Upper lobe of left lung (tissue), 6 donors: ENCODE measurements at regions not wholly inside any gene's neighbourhood (a gene's known extent, or its start where the extent isn't known, plus 50 kb on each side); places are given as distances from the start of the nearest gene placed in this dataset.
"Not testable (repeated sequence)": the region's sequence is repeated elsewhere in the genome, so short reads cannot be mapped to it uniquely, and the experiment has no call there.

Experiments used
- ATAC-seq, 2 donors: fragments of 200-7000 bp; cut with Tn5 transposase; one replicate each; pipeline ENCODE4 v1.9.1; 2022; ENCODE audit warnings: mild to moderate bottlenecking in 2 of 2, moderate library complexity in 2 of 2; ENCODE audit not compliant: low FRiP score in 2 of 2
- DNase-seq, 2 donors: peaks; one replicate each; pipeline ENCODE4 v3.0.0-alpha.2; 2019 to 2020
- H3K27ac ChIP-seq, 4 donors: fragments of 200-600 bp; sonication (generic); one replicate each; pipeline ENCODE4 v1.5.1; 2016 to 2019
- H3K27me3 ChIP-seq, 4 donors: fragments of 200-600 bp; sonication (generic); one replicate each; pipeline ENCODE4 v1.5.1; 2017 to 2019
- H3K36me3 ChIP-seq, 4 donors: fragments of 200-600 bp; sonication (generic); one replicate each; pipeline ENCODE4 v1.5.1; 2016 to 2019
- H3K4me1 ChIP-seq, 4 donors: fragments of 200-600 bp; sonication (generic); one replicate each; pipeline ENCODE4 v1.5.1; 2018 to 2019
- H3K4me3 ChIP-seq, 4 donors: fragments of 200-600 bp; sonication (generic); one replicate each; pipeline ENCODE4 v1.5.1; 2017 to 2019; ENCODE audit warnings: mild to moderate bottlenecking in 2 of 4, moderate library complexity in 1 of 4
- H3K9me3 ChIP-seq, 4 donors: fragments of 200-600 bp; sonication (generic); one replicate each; pipeline ENCODE4 v1.5.1; 2018 to 2019
- WGBS, 2 donors: methylation state at CpG; one replicate each; pipeline ENCODE4 v1.1.5; 2017 to 2018; 5-methylcytosine and 5-hydroxymethylcytosine counted together
- small RNA-seq, 4 donors: library from RNA; depleted of rRNA; stranded (forward); fragments of <200 nt; gene quantifications; one replicate each; pipeline ENCODE3, GENCODE V24; 2016
- donor health status: DM: no; HTN: no; CAD: no; lungs with moderate emphysema.
- donor health status: DM: no; HTN: yes; CAD: no; lungs with severe emphysema.

DNA sequence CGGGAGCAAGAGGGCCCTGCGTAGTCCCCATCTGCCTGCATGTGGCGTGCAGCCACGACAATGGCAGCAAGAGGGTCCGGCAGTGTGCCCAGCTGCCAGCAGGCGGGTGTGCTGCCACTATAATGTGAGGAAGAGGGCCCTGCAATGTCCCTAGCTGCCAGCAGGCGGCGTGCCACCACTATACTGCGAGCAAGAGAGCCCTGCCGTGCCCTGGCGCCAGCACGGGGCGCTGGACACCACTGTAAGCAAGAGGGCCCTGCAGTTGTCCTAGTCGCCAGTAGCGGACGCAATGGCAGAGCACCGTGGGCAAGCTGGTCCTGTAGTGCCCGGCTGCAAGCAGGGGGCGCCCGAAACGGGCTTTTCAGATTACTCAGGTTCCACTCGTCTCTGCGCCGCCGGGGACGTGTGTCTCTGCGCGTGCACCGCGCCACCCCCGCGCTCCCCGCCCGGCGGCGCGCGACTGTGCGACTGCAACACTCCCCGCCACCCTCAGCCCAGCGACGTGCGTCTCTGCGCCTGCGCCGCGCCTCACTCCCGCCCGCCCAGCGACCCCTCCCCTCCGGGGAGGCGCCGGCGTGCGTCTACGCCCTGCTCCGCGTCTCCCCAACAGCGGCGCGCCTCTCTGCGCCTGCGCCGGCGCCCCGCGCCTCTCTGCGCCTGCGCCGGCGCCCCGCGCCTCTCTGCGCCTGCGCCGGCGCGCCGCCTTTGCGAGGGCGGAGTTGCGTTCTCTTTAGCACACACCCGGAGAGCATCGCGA lies 159.4 kb upstream of the FRG2B start:
- H3K36me3 ChIP-seq, H3K27me3 ChIP-seq, H3K9me3 ChIP-seq, H3K4me1 ChIP-seq, ATAC-seq, H3K4me3 ChIP-seq, H3K27ac ChIP-seq: not testable (repeated sequence)
- WGBS, 2 donors, result 76 to 84% methylated on average over 22 to 26 of the region's 85 CpGs
- DNase-seq, result peak in 1 of 2 donors; percentile 84

DNA sequence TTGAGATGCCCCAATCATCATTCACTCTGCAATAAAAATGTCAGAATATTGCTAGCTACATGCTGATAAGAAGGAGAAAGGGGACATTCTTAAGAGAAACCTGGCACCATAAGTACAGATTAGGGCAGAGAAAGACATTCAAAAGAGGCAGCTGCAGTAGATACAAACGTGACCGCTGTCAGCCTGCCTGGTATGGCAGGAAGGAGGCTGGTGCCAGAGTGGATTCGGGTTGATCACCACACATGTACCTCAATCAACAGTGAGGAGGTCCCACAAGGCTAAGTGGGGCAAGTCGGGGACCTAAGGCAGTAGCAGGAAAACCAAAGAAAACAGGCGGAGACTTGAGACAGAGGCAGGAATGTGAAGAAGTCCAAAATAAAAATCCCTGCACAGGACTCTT lies 158.6 kb upstream of the FRG2B start:
- H3K4me1 ChIP-seq, H3K9me3 ChIP-seq, H3K36me3 ChIP-seq, H3K4me3 ChIP-seq, H3K27me3 ChIP-seq, H3K27ac ChIP-seq, ATAC-seq: not testable (repeated sequence)
- WGBS, 2 donors, result 55 to 67% methylated on average over 4 to 5 of the region's 5 CpGs
- DNase-seq, result peak in 1 of 2 donors; percentile 2

DNA sequence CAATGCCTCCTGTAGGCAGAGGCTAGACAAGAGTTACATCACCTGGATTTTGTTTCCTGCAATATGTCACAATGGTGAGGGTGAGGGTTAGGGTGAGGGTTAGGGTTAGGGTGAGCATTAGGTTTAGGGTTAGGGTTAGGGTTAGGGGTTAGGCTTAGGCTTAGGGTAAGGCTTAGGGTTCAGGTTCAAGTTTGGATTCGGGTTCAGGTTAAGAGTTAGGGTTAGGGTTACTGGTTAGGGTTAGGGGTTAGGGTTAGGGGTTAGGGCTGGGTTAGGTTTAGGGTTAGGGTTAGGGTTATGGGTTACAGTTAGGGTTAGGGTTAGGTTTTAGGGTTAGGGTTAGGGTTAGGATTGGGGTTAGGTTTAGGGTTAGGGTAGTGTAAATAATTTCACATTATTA lies 138.7 kb upstream of the FRG2B start:
- H3K36me3 ChIP-seq, H3K4me1 ChIP-seq, DNase-seq, H3K27ac ChIP-seq, H3K4me3 ChIP-seq, H3K27me3 ChIP-seq, H3K9me3 ChIP-seq, ATAC-seq: not testable (repeated sequence)
- WGBS, 2 donors, result 57% methylated on average over 1 of the region's 1 CpG; no CpG with 5 or more reads in 1 of the 2 donors

- H3K27me3 ChIP-seq, ATAC-seq, H3K9me3 ChIP-seq, DNase-seq, H3K4me3 ChIP-seq, H3K27ac ChIP-seq, H3K36me3 ChIP-seq, H3K4me1 ChIP-seq: not testable (repeated sequence)
- WGBS, 2 donors, result no CpG with 5 or more reads among the region's 2 CpGs
These were observed 138.2 kb upstream of the FRG2B start for GRCh38 chr10:133764823-133765209.

GRCh38 chr10:133763875-133764822 lies 137.6 kb upstream of the FRG2B start:
- H3K36me3 ChIP-seq, H3K27ac ChIP-seq, H3K27me3 ChIP-seq, H3K4me1 ChIP-seq, H3K4me3 ChIP-seq, H3K9me3 ChIP-seq: not testable (repeated sequence)
- peak in 1 of 2 donors; percentile 5 for DNase-seq
- peak; percentile 45 to 49 for ATAC-seq
- 75 to 86% methylated on average over 3 to 5 of the region's 6 CpGs for WGBS, 2 donors

GRCh38 chr10:133763190-133763589 lies 136.6 kb upstream of the FRG2B start:
- WGBS, 2 donors, result no CpG with 5 or more reads among the region's 3 CpGs
- not testable (repeated sequence) for H3K27ac ChIP-seq

GRCh38 chr10:133753545-133753944 lies 127.0 kb upstream of the FRG2B start:
- DNase-seq, H3K9me3 ChIP-seq: not testable (repeated sequence)
- WGBS, 2 donors, result no CpG with 5 or more reads among the region's 39 CpGs

More at GRCh38 chr10:133763190-133763589, 136.6 kb upstream of the FRG2B start:
- H3K36me3 ChIP-seq, DNase-seq, H3K4me3 ChIP-seq, H3K27me3 ChIP-seq, H3K4me1 ChIP-seq, H3K9me3 ChIP-seq: not testable (repeated sequence)
- peak; percentile 88 to 96 for ATAC-seq

More at GRCh38 chr10:133753545-133753944, 127.0 kb upstream of the FRG2B start:
- not testable (repeated sequence) for H3K27me3 ChIP-seq, H3K4me1 ChIP-seq, H3K27ac ChIP-seq, H3K36me3 ChIP-seq, H3K4me3 ChIP-seq
- ATAC-seq, result peak; percentile 88 to 94

Small RNA genes in the stretch of these regions (small RNA-seq; reads per million reads assigned to genes)
- 0 reads per million in 4 donors for gene BX322534.1
